OCI-LY3 (cell line): ENCODE measurements at regions not wholly inside any gene's neighbourhood (a gene's known extent, or its start where the extent isn't known, plus 50 kb on each side); places are given as distances from the start of the nearest gene placed in this dataset.

Experiments
- H2AFZ ChIP-seq: fragments of 200-600, 300-600 bp; shearing (Covaris generic); 2 replicates; pipeline ENCODE4 v1.6.0; 2014; ENCODE audit warnings: antibody characterized with exemption, low read depth, low read length
- H3K27ac ChIP-seq: fragments of 200-600, 300-600 bp; sonication (generic); 2 replicates; pipeline ENCODE4 v1.5.1; 2014; ENCODE audit warnings: mild to moderate bottlenecking, low read length, moderate library complexity, mixed read lengths
- H3K27me3 ChIP-seq: fragments of 200-600, 300-600 bp; sonication (generic); 2 replicates; pipeline ENCODE4 v1.6.1; 2014; ENCODE audit warnings: low read depth, low read length, mixed read lengths
- H3K36me3 ChIP-seq: fragments of 200-600, 300-600 bp; sonication (generic); replicated peaks from 2 replicates; pipeline ENCODE3; 2014; ENCODE audit warnings: low read depth, low read length, mixed read lengths
- H3K4me1 ChIP-seq: fragments of 300-600, 200-600 bp; sonication (generic); 2 replicates; pipeline ENCODE4 v1.6.1; 2014; ENCODE audit warnings: low read length, mixed read lengths
- H3K4me2 ChIP-seq: fragments of 200-600, 300-600 bp; sonication (generic); 2 replicates; pipeline ENCODE4 v1.6.1; 2014; ENCODE audit warnings: low read length, mixed read lengths
- H3K4me3 ChIP-seq: fragments of 300-600, 200-600 bp; sonication (generic); 2 replicates; pipeline ENCODE4 v1.5.1; 2014; ENCODE audit warnings: antibody characterized with exemption, mild to moderate bottlenecking, low read length, moderate library complexity
- H3K79me2 ChIP-seq: fragments of 300-600, 200-600 bp; shearing (Covaris generic); 2 replicates; pipeline ENCODE4 v1.6.1; 2014; ENCODE audit warnings: mild to moderate bottlenecking, low read length, mixed read lengths
- H3K9ac ChIP-seq: fragments of 300-600, 200-600 bp; shearing (Covaris generic); 2 replicates; pipeline ENCODE4 v1.6.0; 2014; ENCODE audit warnings: mild to moderate bottlenecking, low read length, moderate library complexity
- H3K9me3 ChIP-seq: fragments of 200-600, 300-600 bp; shearing (Covaris generic); 2 replicates; pipeline ENCODE4 v1.6.1; 2014; ENCODE audit warnings: low read length, mixed read lengths; ENCODE audit not compliant: insufficient read depth
- H4K20me1 ChIP-seq: fragments of 200-600, 300-600 bp; sonication (generic); 2 replicates; pipeline ENCODE4 v1.6.1; 2016; ENCODE audit warnings: low read length, mixed read lengths; ENCODE audit not compliant: insufficient read depth
- CTCF ChIP-seq: fragments of 200-600, 300-600 bp; sonication (generic); IDR thresholded peaks from 2 replicates; pipeline ENCODE4 v1.5.1; 2014; ENCODE audit warnings: antibody characterized with exemption, low read length, low read depth
- EZH2phosphoT487 ChIP-seq: fragments of 200-600 bp; shearing (Covaris generic); IDR thresholded peaks from 2 replicates; pipeline ENCODE4 v1.6.1; 2018; ENCODE audit warnings: antibody characterized with exemption, mixed run types, low read depth

- no peaks in the 10 kb centered on the region for H3K4me1 ChIP-seq
- H4K20me1 ChIP-seq, result no peaks in the 10 kb centered on the region
- H3K27ac ChIP-seq, result no peak overlapping the region
- H3K79me2 ChIP-seq, result no peaks in the 10 kb centered on the region
- TF ChIP-seq CTCF, result no peak
- no peak for TF ChIP-seq EZH2phosphoT487
- H3K9me3 ChIP-seq, result peaks cover 13% of the 10 kb centered on the region
- no peak overlapping the region for H3K4me2 ChIP-seq
- H3K9ac ChIP-seq, result no peak overlapping the region
- peaks cover 4% of the 10 kb centered on the region for H3K36me3 ChIP-seq
- no peaks in the 10 kb centered on the region; the same call in 1 of the 2 replicates for H3K27me3 ChIP-seq
- H3K4me3 ChIP-seq, result no peak overlapping the region
- no peak overlapping the region for H2AFZ ChIP-seq
These were observed 469.6 kb downstream of the EDEM1 start for GRCh38 chr3:5657106-5657505.

GRCh38 chr3:5663601-5664000 is 476.1 kb downstream of the EDEM1 start:
- H3K27me3 ChIP-seq, result no peaks in the 10 kb centered on the region
- H3K36me3 ChIP-seq, result peaks cover 14% of the 10 kb centered on the region
- no peak overlapping the region for H3K4me2 ChIP-seq
- no peak overlapping the region for H2AFZ ChIP-seq
- peaks cover 26% of the 10 kb centered on the region for H3K9me3 ChIP-seq
- no peak for TF ChIP-seq EZH2phosphoT487
- TF ChIP-seq CTCF, result no peak
- H3K9ac ChIP-seq, result no peak overlapping the region
- no peaks in the 10 kb centered on the region for H3K79me2 ChIP-seq
- no peak overlapping the region for H3K27ac ChIP-seq
- H3K4me3 ChIP-seq, result no peak overlapping the region
- no peaks in the 10 kb centered on the region; the same call in 1 of the 2 replicates for H3K4me1 ChIP-seq
- H4K20me1 ChIP-seq, result no peaks in the 10 kb centered on the region

GRCh38 chr3:5666455-5666854 is 478.9 kb downstream of the EDEM1 start:
- Histone ChIP-seq H3K9me3 (peaks cover 30% of the 10 kb centered on the region), H3K36me3 (peaks cover 14% of the 10 kb centered on the region), H3K9ac (no peak overlapping the region), H3K27me3 (no peaks in the 10 kb centered on the region), H3K4me3 (no peak overlapping the region), H3K27ac (no peak overlapping the region), H3K4me1 (no peaks in the 10 kb centered on the region; the same call in 1 of the 2 replicates), H2AFZ (no peak overlapping the region), H3K4me2 (no peak overlapping the region), H3K79me2 (no peaks in the 10 kb centered on the region), H4K20me1 (no peaks in the 10 kb centered on the region)
- TF ChIP-seq CTCF, result no peak
- TF ChIP-seq EZH2phosphoT487, result no peak

GRCh38 chr3:5673521-5673920 is 486.0 kb downstream of the EDEM1 start:
- Histone ChIP-seq H3K4me1 (peaks cover 29% of the 10 kb centered on the region), H3K27ac (no peak overlapping the region), H3K9ac (no peak overlapping the region), H2AFZ (no peak overlapping the region), H3K4me2 (no peak overlapping the region), H3K9me3 (peaks cover 28% of the 10 kb centered on the region; the same call in 1 of the 2 replicates), H3K36me3 (peaks cover 19% of the 10 kb centered on the region), H3K4me3 (no peak overlapping the region), H4K20me1 (no peaks in the 10 kb centered on the region), H3K79me2 (no peaks in the 10 kb centered on the region), H3K27me3 (no peaks in the 10 kb centered on the region)
- TF ChIP-seq CTCF, result no peak
- no peak for TF ChIP-seq EZH2phosphoT487
